GM12872 (cell line): ENCODE measurements at regions not wholly inside any gene's neighbourhood (a gene's known extent, or its start where the extent isn't known, plus 50 kb on each side); places are given as distances from the start of the nearest gene placed in this dataset.

Experiments used
- CTCF ChIP-seq: IDR thresholded peaks from 3 replicates; pipeline ENCODE4 v1.5.1; 2011; ENCODE audit warnings: low read depth, mild to moderate bottlenecking, low read length, moderate library complexity; ENCODE audit not compliant: insufficient read depth

GRCh38 chr9:87805259-87805658 lies 77.4 kb upstream of the SPATA31E1 start:
- no peak for TF ChIP-seq CTCF

- TF ChIP-seq CTCF = no peak
Measured at GRCh38 chr9:87810008-87810407, 72.7 kb upstream of the SPATA31E1 start.

GRCh38 chr9:87810679-87811178 lies 71.9 kb upstream of the SPATA31E1 start:
- no peak for TF ChIP-seq CTCF

GRCh38 chr9:87812375-87813118 lies 70.1 kb upstream of the SPATA31E1 start:
- TF ChIP-seq CTCF = peak; percentile 95

GRCh38 chr9:87813119-87813463 lies 69.6 kb upstream of the SPATA31E1 start:
- no peak for TF ChIP-seq CTCF

GRCh38 chr9:87816036-87816435 lies 66.6 kb upstream of the SPATA31E1 start:
- no peak for TF ChIP-seq CTCF

GRCh38 chr9:87818308-87818707 lies 64.4 kb upstream of the SPATA31E1 start:
- no peak for TF ChIP-seq CTCF
